OCI-LY1 (cell line): ENCODE measurements at regions not wholly inside any gene's neighbourhood (a gene's known extent, or its start where the extent isn't known, plus 50 kb on each side); places are given as distances from the start of the nearest gene placed in this dataset.

Experiments used
- EZH2 ChIP-seq: fragments of 200-600 bp; sonication (generic), shearing (Covaris generic); IDR thresholded peaks from 2 replicates; pipeline ENCODE4 v1.8.0; 2017; ENCODE audit warnings: borderline replicate concordance, mixed run types, mild to moderate bottlenecking, antibody characterized with exemption, low read length, moderate library complexity, mixed read lengths
- TF ChIP-seq, protein P1 (sequence below): fragments of 200-600 bp; sonication (generic), shearing (Covaris generic); IDR thresholded peaks from 2 replicates; pipeline ENCODE4 v1.5.1; 2017; ENCODE audit warnings: mild to moderate bottlenecking, antibody characterized with exemption, low read length, moderate library complexity, mixed read lengths

DNA sequence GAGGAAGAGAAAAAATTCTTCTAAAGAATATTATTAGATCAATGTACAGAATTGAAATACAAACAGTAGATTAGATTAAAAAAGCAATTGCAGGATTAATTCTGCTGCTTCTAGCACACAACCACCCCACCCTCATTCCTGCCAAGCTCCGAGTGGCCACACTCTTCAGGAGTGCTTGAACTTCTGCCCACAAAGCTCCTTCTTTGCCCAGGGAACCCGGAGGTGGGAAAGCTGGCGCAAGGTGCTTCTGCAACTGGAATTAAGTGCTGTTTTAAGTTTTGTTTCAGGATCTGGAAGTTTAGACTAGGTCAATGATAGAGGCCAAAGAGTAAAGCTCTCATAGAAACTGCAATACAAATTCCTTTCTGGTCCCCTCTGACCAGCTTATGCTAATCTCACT is 94.1 kb upstream of the BMP4 start:
- TF ChIP-seq, protein P1, sequence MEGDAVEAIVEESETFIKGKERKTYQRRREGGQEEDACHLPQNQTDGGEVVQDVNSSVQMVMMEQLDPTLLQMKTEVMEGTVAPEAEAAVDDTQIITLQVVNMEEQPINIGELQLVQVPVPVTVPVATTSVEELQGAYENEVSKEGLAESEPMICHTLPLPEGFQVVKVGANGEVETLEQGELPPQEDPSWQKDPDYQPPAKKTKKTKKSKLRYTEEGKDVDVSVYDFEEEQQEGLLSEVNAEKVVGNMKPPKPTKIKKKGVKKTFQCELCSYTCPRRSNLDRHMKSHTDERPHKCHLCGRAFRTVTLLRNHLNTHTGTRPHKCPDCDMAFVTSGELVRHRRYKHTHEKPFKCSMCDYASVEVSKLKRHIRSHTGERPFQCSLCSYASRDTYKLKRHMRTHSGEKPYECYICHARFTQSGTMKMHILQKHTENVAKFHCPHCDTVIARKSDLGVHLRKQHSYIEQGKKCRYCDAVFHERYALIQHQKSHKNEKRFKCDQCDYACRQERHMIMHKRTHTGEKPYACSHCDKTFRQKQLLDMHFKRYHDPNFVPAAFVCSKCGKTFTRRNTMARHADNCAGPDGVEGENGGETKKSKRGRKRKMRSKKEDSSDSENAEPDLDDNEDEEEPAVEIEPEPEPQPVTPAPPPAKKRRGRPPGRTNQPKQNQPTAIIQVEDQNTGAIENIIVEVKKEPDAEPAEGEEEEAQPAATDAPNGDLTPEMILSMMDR, result no peak
- no peak for TF ChIP-seq EZH2
